Heart left ventricle (tissue), 13 donors: ENCODE measurements at regions not wholly inside any gene's neighbourhood (a gene's known extent, or its start where the extent isn't known, plus 50 kb on each side); places are given as distances from the start of the nearest gene placed in this dataset.

Experiments used
- CTCF ChIP-seq, 12 donors: fragments of 200-600 bp; sonication (generic) in 4 of 12; IDR thresholded peaks; one replicate each; pipeline versions ENCODE4 v1.5.0 to v1.8.0; 2018 to 2022; ENCODE audit warnings: antibody characterized with exemption in 12 of 12, mild to moderate bottlenecking in 5 of 12
- POLR2A ChIP-seq, 2 donors: fragments of 450-650 bp; IDR thresholded peaks; one replicate each; pipeline ENCODE4 v1.6.1; 2017; ENCODE audit warnings: antibody characterized with exemption in 2 of 2, mild to moderate bottlenecking in 2 of 2, moderate library complexity in 2 of 2
- donor health status: ischemic (EF 13 %, LVEDD 7.1; RV severe dilation, severe dysfunction).
- donor health status: DM: no; HTN: yes; CAD: no.
- donor health status: DM: no; HTN: no; CAD: no.
- donor health status: ischemic (EF 25% LVEDD 6.9; RV normal size, moderate dysfunction).
- donor health status: ischemic (EF 25% LVEDD 5.7; RV mildly dilated, moderate dysfunction).
- donor health status: ischemic (EF 35%, LVEDD 5.7; RV mildly dilated, moderate dysfunction).
- donor health status: nonischemic (EF 11% LVEDD 7.7; RV severe dilation, severe dysfunction).
- donor health status: DM: yes; HTN: yes; CAD: no.
- donor health status: PGD.
- donor health status: ischemic (EF 29% LVEDD 5.4; RV normal size, mild dysfunction).
- donor health status: nonischemic (EF 23%, LVEDD 6.1; RV moderate dilation, normal function).

GRCh38 chr14:75363570-75364227 lies 64.1 kb upstream of the JDP2 start:
- no peak for TF ChIP-seq POLR2A (IDR thresholded peaks at IDR 0.05)
- TF ChIP-seq CTCF (IDR thresholded peaks at IDR 0.05): no peak
